HG02970 (cell line): ENCODE measurements at regions not wholly inside any gene's neighbourhood (a gene's known extent, or its start where the extent isn't known, plus 50 kb on each side); places are given as distances from the start of the nearest gene placed in this dataset.

ENCODE experiments used
- ATAC-seq: cut with Tn5 transposase; IDR thresholded peaks from one replicate; pipeline ENCODE4 v1.9.1; 2021; ENCODE audit warnings: mild to moderate bottlenecking, moderate library complexity, moderate number of reproducible peaks; ENCODE audit not compliant: unreplicated experiment, low FRiP score

GRCh38 chr1:232269988-232270387, 359.9 kb downstream of the SIPA1L2 start:
- ATAC-seq: no peak

GRCh38 chr1:232267837-232268598, 361.9 kb downstream of the SIPA1L2 start:
- no peak for ATAC-seq

GRCh38 chr1:232267092-232267836, 362.7 kb downstream of the SIPA1L2 start:
- ATAC-seq: no peak

- ATAC-seq: no peak
These were observed 366.5 kb downstream of the SIPA1L2 start for GRCh38 chr1:232263452-232263851.

GRCh38 chr1:232262991-232263390, 366.9 kb downstream of the SIPA1L2 start:
- no peak for ATAC-seq

- ATAC-seq: no peak
These were observed 369.1 kb downstream of the SIPA1L2 start for GRCh38 chr1:232260861-232261260.

- no peak for ATAC-seq
These were observed 369.9 kb downstream of the SIPA1L2 start for GRCh38 chr1:232260045-232260444.

- ATAC-seq: no peak
These were observed 370.6 kb downstream of the SIPA1L2 start for GRCh38 chr1:232259333-232259732.

GRCh38 chr1:232252546-232253118, 377.3 kb downstream of the SIPA1L2 start:
- ATAC-seq: no peak

GRCh38 chr1:232250838-232251237, 379.1 kb downstream of the SIPA1L2 start:
- no peak for ATAC-seq

- ATAC-seq: no peak
These were observed 379.8 kb downstream of the SIPA1L2 start for GRCh38 chr1:232249861-232250777.

GRCh38 chr1:232249339-232249738, 380.6 kb downstream of the SIPA1L2 start:
- ATAC-seq: no peak

GRCh38 chr1:232248276-232248820, 381.6 kb downstream of the SIPA1L2 start:
- no peak for ATAC-seq

- ATAC-seq: no peak
These were observed 382.3 kb downstream of the SIPA1L2 start for GRCh38 chr1:232247669-232248068.

- ATAC-seq: no peak
These were observed 385.5 kb downstream of the SIPA1L2 start for GRCh38 chr1:232244426-232244825.

GRCh38 chr1:232239998-232240397, 389.9 kb downstream of the SIPA1L2 start:
- ATAC-seq: no peak

GRCh38 chr1:232239522-232239921, 390.4 kb downstream of the SIPA1L2 start:
- no peak for ATAC-seq

- ATAC-seq: no peak
These were observed 391.9 kb downstream of the SIPA1L2 start for GRCh38 chr1:232238009-232238408.

GRCh38 chr1:232227306-232227705, 402.6 kb downstream of the SIPA1L2 start:
- no peak for ATAC-seq

GRCh38 chr1:232226197-232226712, 403.7 kb downstream of the SIPA1L2 start:
- no peak for ATAC-seq
